CD14-positive monocyte (primary cell): ENCODE measurements at regions not wholly inside any gene's neighbourhood (a gene's known extent, or its start where the extent isn't known, plus 50 kb on each side); places are given as distances from the start of the nearest gene placed in this dataset.

Experiments used
- DNase-seq, 3 donors: peaks; one replicate each; pipeline ENCODE4 v3.0.0-alpha.2; 2011 to 2022
- H2AFZ ChIP-seq: 2 replicates; pipeline ENCODE4 v1.6.0; 2012; ENCODE audit warnings: mild to moderate bottlenecking, low read depth, low read length, inconsistent platforms; ENCODE audit not compliant: insufficient read depth, poor library complexity, severe bottlenecking
- H3K27ac ChIP-seq, 2 donors: 1 replicate in 1 of 2; 2 replicates in 1 of 2; pipeline ENCODE4 v1.5.1; 2012 to 2013; ENCODE audit warnings: low read length in 2 of 2, control low read depth in 1 of 2, inconsistent platforms in 1 of 2, low read depth in 1 of 2, mild to moderate bottlenecking in 1 of 2
- H3K27me3 ChIP-seq, 2 donors: one replicate each; pipeline versions ENCODE4 v1.6.0 to v1.6.1; 2011 to 2013; ENCODE audit warnings: low read length in 2 of 2; ENCODE audit not compliant: control insufficient read depth in 2 of 2, insufficient read depth in 2 of 2
- H3K36me3 ChIP-seq, 2 donors: replicated peaks in 1 of 2; 1 replicate in 1 of 2; 2 replicates in 1 of 2; pipeline versions ENCODE4 v1.5.1 to v1.6.1; 2012 to 2013; ENCODE audit warnings: low read length in 2 of 2, control low read depth in 1 of 2, inconsistent platforms in 1 of 2, mild to moderate bottlenecking in 1 of 2; ENCODE audit not compliant: insufficient read depth in 2 of 2, control insufficient read depth in 1 of 2
- H3K4me1 ChIP-seq, 2 donors: 1 replicate in 1 of 2; 2 replicates in 1 of 2; pipeline versions ENCODE4 v1.5.1 to v1.6.1; 2012 to 2013; ENCODE audit warnings: low read length in 2 of 2, control low read depth in 1 of 2, inconsistent platforms in 1 of 2, mild to moderate bottlenecking in 1 of 2, moderate library complexity in 1 of 2; ENCODE audit not compliant: insufficient read depth in 2 of 2, control insufficient read depth in 1 of 2
- H3K4me2 ChIP-seq: replicated peaks from 2 replicates; pipeline ENCODE3; 2012; ENCODE audit warnings: low read length, moderate library complexity, mild to moderate bottlenecking; ENCODE audit not compliant: poor library complexity, severe bottlenecking; ENCODE audit errors: extremely low read depth
- H3K4me3 ChIP-seq, 3 experiments: fragments of 200-600 bp in 1 of 3; sonication (generic) in 1 of 3; replicated peaks in 1 of 3; 1 replicate in 2 of 3; 2 replicates in 1 of 3; pipeline ENCODE4 v1.5.1; 2011 to 2013; ENCODE audit warnings: low read length in 3 of 3, mild to moderate bottlenecking in 3 of 3, control low read depth in 2 of 3, low read depth in 2 of 3, inconsistent platforms in 1 of 3, moderate library complexity in 1 of 3
- H3K79me2 ChIP-seq: 2 replicates; pipeline ENCODE4 v1.6.0; 2012; ENCODE audit warnings: mild to moderate bottlenecking, control low read depth, inconsistent platforms, low read length, moderate library complexity; ENCODE audit not compliant: insufficient read depth
- H3K9ac ChIP-seq: 2 replicates; pipeline ENCODE4 v1.6.0; 2017; ENCODE audit warnings: low read length, mild to moderate bottlenecking; ENCODE audit not compliant: insufficient read depth, poor library complexity, severe bottlenecking
- H3K9me3 ChIP-seq, 2 donors: replicated peaks in 1 of 2; 1 replicate in 1 of 2; 2 replicates in 1 of 2; pipeline versions ENCODE4 v1.5.1 to v1.6.1; 2012 to 2013; ENCODE audit warnings: low read length in 2 of 2, control low read depth in 1 of 2; ENCODE audit not compliant: control insufficient read depth in 1 of 2, insufficient read depth in 1 of 2
- H4K20me1 ChIP-seq: 2 replicates; pipeline ENCODE4 v1.6.0; 2012; ENCODE audit warnings: mild to moderate bottlenecking, low read length, control low read depth, moderate library complexity; ENCODE audit not compliant: insufficient read depth
- H3K27ac Mint-ChIP-seq, 7 donors: one replicate each; pipeline ENCODE4 v1.8.0; 2020; ENCODE audit warnings: mild to moderate bottlenecking in 7 of 7, mixed read lengths in 7 of 7, moderate library complexity in 6 of 7, inconsistent platforms in 2 of 7
- H3K27me3 Mint-ChIP-seq, 3 donors: one replicate each; pipeline ENCODE4 v1.8.0; 2021 to 2022; ENCODE audit warnings: low read depth in 3 of 3, mild to moderate bottlenecking in 3 of 3, mixed read lengths in 3 of 3, moderate library complexity in 3 of 3, inconsistent platforms in 1 of 3
- H3K36me3 Mint-ChIP-seq, 2 donors: one replicate each; pipeline ENCODE4 v1.8.0; 2020; ENCODE audit warnings: mixed read lengths in 2 of 2, inconsistent platforms in 1 of 2, mild to moderate bottlenecking in 1 of 2
- H3K4me1 Mint-ChIP-seq: one replicate; pipeline ENCODE4 v1.8.0; 2020; ENCODE audit warnings: mild to moderate bottlenecking, mixed read lengths
- H3K4me3 Mint-ChIP-seq, 2 donors: one replicate each; pipeline ENCODE4 v1.8.0; 2020; ENCODE audit warnings: mild to moderate bottlenecking in 2 of 2, mixed read lengths in 2 of 2, moderate library complexity in 1 of 2
- H3K9me3 Mint-ChIP-seq, 7 donors: one replicate each; pipeline ENCODE4 v1.8.0; 2020 to 2022; ENCODE audit warnings: mixed read lengths in 7 of 7, mild to moderate bottlenecking in 6 of 7, moderate library complexity in 6 of 7, inconsistent platforms in 2 of 7
- CTCF ChIP-seq: fragments of 200-600 bp; IDR thresholded peaks from one replicate; pipeline ENCODE4 v1.8.0; 2022; ENCODE audit warnings: antibody characterized with exemption, mild to moderate bottlenecking
- WGBS: methylation state at CpG from one replicate; pipeline ENCODE4 v1.1.5; 2013; ENCODE audit warnings: missing lambda C conversion rate; ENCODE audit not compliant: insufficient coverage; 5-methylcytosine and 5-hydroxymethylcytosine counted together
- intact Hi-C, 2 donors: fragments of 100-400 bp; cut with micrococcal nuclease; formaldehyde crosslinking; loops; one replicate each; pipeline versions ENCODE4 v1.15.0 to v1.15.1; 2023

DNA sequence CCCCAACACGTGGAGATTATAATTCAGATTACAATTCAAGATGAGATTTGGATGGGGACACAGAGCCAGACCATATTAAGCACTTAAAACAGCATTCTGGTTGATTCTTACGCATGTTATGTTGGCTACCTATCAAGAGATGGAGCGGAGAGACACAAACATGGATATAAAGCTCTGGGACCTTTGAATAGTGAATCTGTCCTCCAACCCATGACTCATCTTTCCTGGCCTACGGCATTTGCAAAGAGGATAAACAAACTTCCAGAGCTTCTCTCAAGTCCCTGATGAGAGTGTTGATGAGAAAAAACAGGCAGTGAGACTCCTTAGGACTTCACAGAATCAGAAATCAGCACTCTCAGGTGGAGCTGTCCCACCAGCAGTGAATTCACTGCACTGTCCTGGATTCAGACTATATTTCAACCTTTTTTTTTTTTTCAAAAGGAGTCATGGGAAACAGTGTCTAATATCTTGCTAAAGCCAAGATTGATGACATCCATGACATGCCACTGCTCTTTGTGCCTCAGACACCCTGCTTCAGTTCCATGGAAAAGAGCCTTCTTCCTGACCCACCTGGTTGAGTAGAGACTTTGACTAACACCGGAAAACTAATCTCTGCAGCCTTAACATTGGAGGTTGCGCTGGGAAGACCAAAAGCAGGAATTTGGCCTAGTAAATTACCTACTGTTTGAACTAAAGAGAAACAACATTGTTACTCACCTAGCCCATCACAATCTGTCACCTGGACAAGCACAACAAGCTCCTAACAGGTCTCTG is 62.1 kb upstream of the NPAS2 start:
- H3K4me2 ChIP-seq, result no peak overlapping the region
- no peak overlapping the region for H3K27ac Mint-ChIP-seq

GRCh38 chr2:100759901-100760300 is 60.0 kb upstream of the NPAS2 start:
- no peaks in the 10 kb centered on the region for H3K9me3 ChIP-seq
- intact Hi-C loops, result no loop called here
- no peak overlapping the region for H3K9ac ChIP-seq
- Mint-ChIP-seq H3K27me3 (peaks cover 1 to 9% (median 6%) of the 10 kb centered on the region in 3 donors), H3K36me3 (no peaks in the 10 kb centered on the region), H3K4me3 (no peak overlapping the region), H3K9me3 (peaks cover 0 to 8% (median 4%) of the 10 kb centered on the region in 7 donors), H3K4me1 (no peaks in the 10 kb centered on the region), H3K27ac (no peak overlapping the region)
- H3K27me3 ChIP-seq, result peaks cover 0 to 9% of the 10 kb centered on the region in 2 donors
- H2AFZ ChIP-seq, result no peak overlapping the region
- no peak overlapping the region for H3K4me3 ChIP-seq
- no peak for TF ChIP-seq CTCF
- no peaks in the 10 kb centered on the region for H4K20me1 ChIP-seq
- 100% methylated on average over 1 of the region's 4 CpGs for WGBS
- DNase-seq, result no peak
- no peaks in the 10 kb centered on the region for H3K4me1 ChIP-seq
- no peaks in the 10 kb centered on the region for H3K79me2 ChIP-seq
- H3K27ac ChIP-seq, result no peak overlapping the region
- H3K36me3 ChIP-seq, result no peaks in the 10 kb centered on the region
- no peak overlapping the region for H3K4me2 ChIP-seq

More for the DNA sequence above, 62.1 kb upstream of the NPAS2 start:
- H3K4me1 Mint-ChIP-seq, result peaks cover 2% of the 10 kb centered on the region
- peaks cover 4 to 12% (median 9%) of the 10 kb centered on the region in 3 donors for H3K27me3 Mint-ChIP-seq
- no peak for TF ChIP-seq CTCF
- no peaks in the 10 kb centered on the region for H3K36me3 Mint-ChIP-seq
- H3K9me3 Mint-ChIP-seq, result peaks cover 0 to 8% (median 4%) of the 10 kb centered on the region in 7 donors
- intact Hi-C loops, result no loop called here
- no peak overlapping the region for H2AFZ ChIP-seq
- H3K27ac ChIP-seq, result no peak overlapping the region
- H3K79me2 ChIP-seq, result no peaks in the 10 kb centered on the region
- H3K9me3 ChIP-seq, result no peaks in the 10 kb centered on the region
- peaks cover 3 to 5% of the 10 kb centered on the region in 2 donors for H3K4me1 ChIP-seq
- peaks cover 0 to 11% of the 10 kb centered on the region in 2 donors for H3K27me3 ChIP-seq
- no peak overlapping the region for H3K9ac ChIP-seq
- no peaks in the 10 kb centered on the region for H4K20me1 ChIP-seq
- WGBS, result 96% methylated on average over 4 of the region's 6 CpGs
- no peak overlapping the region for H3K4me3 Mint-ChIP-seq
- no peak for DNase-seq
- no peak overlapping the region for H3K4me3 ChIP-seq
- H3K36me3 ChIP-seq, result no peaks in the 10 kb centered on the region
